Activated naive CD8-positive, alpha-beta T cell treated with anti-CD3 and anti-CD28 coated beads, Interleukin-2, amount 10 ng/mL, durations not matched to agents 7 days and 5 days (primary cell): ENCODE measurements at regions not wholly inside any gene's neighbourhood (a gene's known extent, or its start where the extent isn't known, plus 50 kb on each side); places are given as distances from the start of the nearest gene placed in this dataset.
"Not testable (repeated sequence)": the region's sequence is repeated elsewhere in the genome, so short reads cannot be mapped to it uniquely, and the experiment has no call there.

ENCODE experiments used
- ATAC-seq: fragments of 150-1000 bp; cut with Tn5 transposase; one replicate; pipeline ENCODE4 v1.10.0; 2021; ENCODE audit warnings: low read depth, moderate library complexity
- POLR2A ChIA-PET: fragments of 350-600 bp; sonication (Branson Sonifier 250); formaldehyde crosslinking; loops from one replicate; lab custom pipeline; 2021; ENCODE audit warnings: antibody characterized with exemption; lab: Charles Lee
- DNase-seq: peaks from one replicate; pipeline ENCODE4 v3.0.0; 2021
- H3K27ac Mint-ChIP-seq: one replicate; pipeline ENCODE4 v1.8.0; 2022; ENCODE audit warnings: mild to moderate bottlenecking, mixed read lengths
- H3K27me3 Mint-ChIP-seq: one replicate; pipeline ENCODE4 v1.8.0; 2022; ENCODE audit warnings: mild to moderate bottlenecking, moderate library complexity, mixed read lengths
- H3K36me3 Mint-ChIP-seq: one replicate; pipeline ENCODE4 v1.8.0; 2021; ENCODE audit warnings: mild to moderate bottlenecking, mixed read lengths
- H3K4me1 Mint-ChIP-seq: one replicate; pipeline ENCODE4 v1.8.0; 2021; ENCODE audit warnings: mixed read lengths
- H3K4me3 Mint-ChIP-seq: one replicate; pipeline ENCODE4 v1.8.0; 2022; ENCODE audit warnings: mild to moderate bottlenecking, moderate library complexity, mixed read lengths
- H3K9me3 Mint-ChIP-seq: one replicate; pipeline ENCODE4 v1.8.0; 2021; ENCODE audit warnings: mixed read lengths

DNA sequence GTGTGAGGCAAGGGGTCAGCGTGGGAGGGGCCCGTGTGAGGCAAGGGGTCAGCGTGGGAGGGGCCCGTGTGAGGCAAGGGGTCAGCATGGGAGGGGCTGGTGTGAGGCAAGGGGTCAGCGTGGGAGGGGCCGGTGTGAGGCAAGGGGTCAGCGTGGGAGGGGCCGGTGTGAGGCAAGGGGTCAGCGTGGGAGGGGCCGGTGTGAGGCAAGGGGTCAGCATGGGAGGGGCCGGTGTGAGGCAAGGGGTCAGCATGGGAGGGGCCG, 119.2 kb downstream of the SEPTIN14 start:
- POLR2A ChIA-PET, DNase-seq, H3K27me3 Mint-ChIP-seq, H3K27ac Mint-ChIP-seq, H3K36me3 Mint-ChIP-seq, H3K9me3 Mint-ChIP-seq, H3K4me1 Mint-ChIP-seq, H3K4me3 Mint-ChIP-seq, ATAC-seq: not testable (repeated sequence)

DNA sequence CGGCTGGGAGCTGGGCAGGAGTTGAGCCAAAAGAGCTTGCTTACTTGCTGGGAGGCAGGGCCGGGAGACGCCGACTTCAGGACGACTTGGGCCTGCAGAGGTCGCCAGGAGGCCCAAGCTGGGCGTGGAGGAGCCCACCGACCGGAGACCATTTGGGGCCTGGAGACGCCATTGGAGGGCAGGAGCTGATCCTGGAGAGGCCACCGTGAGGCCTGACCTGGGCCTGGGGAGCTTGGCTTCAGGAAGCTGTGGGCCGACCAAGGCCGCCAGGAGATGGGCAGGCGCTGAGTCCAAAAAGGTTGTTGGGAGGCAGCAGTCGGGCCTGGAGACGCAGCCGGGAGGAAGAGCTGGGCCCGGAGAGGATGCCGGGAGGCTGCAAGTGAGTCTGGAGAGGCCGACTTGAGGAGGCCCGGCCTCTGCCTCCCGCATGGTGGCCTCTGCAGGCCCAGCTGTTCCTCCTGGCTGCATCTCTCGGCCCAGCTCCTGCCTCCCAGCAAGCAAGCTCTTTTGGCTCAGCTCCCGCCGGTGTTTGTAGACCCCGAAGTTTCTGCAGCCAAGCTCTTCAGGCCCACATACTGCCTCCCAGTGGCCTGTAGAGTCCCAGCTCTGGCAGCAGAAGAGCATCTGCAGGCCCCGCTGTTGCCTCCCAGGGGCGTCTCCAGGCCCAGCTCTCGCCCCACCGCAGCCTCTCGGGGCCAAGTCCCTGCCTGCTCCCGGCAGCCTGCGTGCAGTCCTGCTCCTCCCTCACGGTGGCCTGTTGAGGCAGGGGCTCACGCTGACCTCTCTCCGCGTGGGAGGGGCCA, 119.7 kb downstream of the SEPTIN14 start:
- H3K27ac Mint-ChIP-seq, DNase-seq, H3K4me3 Mint-ChIP-seq, H3K9me3 Mint-ChIP-seq, H3K36me3 Mint-ChIP-seq, POLR2A ChIA-PET, H3K27me3 Mint-ChIP-seq, ATAC-seq, H3K4me1 Mint-ChIP-seq: not testable (repeated sequence)

DNA sequence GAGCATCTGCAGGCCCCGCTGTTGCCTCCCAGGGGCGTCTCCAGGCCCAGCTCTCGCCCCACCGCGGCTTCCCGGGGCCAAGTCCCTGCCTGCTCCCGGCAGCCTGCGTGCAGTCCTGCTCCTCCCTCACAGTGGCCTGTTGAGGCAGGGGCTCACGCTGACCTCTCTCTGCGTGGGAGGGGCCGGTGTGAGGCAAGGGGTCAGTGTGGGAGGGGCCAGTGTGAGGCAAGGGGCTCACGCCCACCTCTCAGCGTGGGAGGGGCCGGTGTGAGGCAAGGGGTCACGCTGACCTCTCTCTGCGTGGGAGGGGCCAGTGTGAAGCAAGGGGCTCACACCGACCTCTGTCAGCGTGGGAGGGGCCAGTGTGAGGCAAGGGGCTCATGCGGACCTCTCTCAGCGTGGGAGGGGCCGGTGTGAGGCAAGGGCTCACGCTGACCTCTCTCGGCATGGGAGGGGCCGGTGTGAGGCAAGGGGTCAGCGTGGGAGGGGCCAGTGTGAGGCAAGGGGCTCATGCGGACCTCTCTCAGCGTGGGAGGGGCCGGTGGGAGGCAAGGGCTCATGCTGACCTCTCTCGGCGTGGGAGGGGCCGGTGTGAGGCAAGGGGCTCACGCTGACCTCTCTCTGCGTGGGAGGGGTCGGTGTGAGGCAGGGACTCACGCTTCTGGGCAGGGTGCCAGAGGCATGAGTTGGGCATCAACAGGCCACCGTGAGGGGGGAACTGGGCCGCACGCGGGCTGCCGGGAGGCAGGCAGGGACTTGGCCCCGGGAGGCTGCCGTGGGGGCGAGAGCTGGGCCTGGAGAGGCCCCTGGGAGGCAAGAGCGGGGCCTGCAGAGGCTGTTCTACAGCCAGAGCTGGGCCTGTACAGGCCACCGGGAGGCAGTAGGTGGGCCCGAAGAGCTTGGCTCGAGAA, 120.6 kb downstream of the SEPTIN14 start:
- DNase-seq, H3K9me3 Mint-ChIP-seq, ATAC-seq, H3K27me3 Mint-ChIP-seq, H3K4me1 Mint-ChIP-seq, POLR2A ChIA-PET, H3K27ac Mint-ChIP-seq, H3K4me3 Mint-ChIP-seq, H3K36me3 Mint-ChIP-seq: not testable (repeated sequence)

DNA sequence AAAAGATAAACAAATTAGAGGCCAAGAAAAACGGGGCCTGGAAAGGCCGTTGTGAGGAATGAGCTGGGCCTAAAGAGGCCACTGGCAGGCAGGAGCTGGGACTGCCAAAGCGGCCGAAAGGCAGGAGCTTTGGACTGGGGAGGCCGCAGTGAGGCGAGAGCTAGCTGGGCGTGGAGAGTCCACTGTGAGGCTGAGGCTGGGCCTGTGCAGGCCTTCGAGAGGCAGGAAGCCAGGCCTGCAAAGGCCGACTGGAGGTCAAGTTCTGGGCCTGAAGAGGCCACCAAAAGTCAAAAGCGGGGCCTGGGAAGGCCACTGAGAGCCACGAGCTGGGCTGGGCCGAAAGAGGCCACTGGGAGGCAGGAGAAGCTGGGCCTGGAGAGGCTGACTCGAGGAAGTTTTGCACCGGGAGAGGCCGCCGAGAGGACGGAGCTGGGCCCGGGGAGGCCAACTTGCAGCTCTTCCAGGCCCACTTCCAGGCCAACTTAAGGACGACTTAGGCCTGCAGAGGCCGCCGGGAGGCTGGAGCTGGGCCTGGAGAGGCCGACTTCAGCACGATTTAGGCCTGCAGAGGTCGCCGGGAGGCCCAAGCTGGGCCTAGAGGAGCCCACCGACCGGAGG, 121.8 kb downstream of the SEPTIN14 start:
- H3K36me3 Mint-ChIP-seq, DNase-seq, POLR2A ChIA-PET, H3K4me3 Mint-ChIP-seq, H3K27me3 Mint-ChIP-seq, H3K4me1 Mint-ChIP-seq, H3K9me3 Mint-ChIP-seq, H3K27ac Mint-ChIP-seq, ATAC-seq: not testable (repeated sequence)

DNA sequence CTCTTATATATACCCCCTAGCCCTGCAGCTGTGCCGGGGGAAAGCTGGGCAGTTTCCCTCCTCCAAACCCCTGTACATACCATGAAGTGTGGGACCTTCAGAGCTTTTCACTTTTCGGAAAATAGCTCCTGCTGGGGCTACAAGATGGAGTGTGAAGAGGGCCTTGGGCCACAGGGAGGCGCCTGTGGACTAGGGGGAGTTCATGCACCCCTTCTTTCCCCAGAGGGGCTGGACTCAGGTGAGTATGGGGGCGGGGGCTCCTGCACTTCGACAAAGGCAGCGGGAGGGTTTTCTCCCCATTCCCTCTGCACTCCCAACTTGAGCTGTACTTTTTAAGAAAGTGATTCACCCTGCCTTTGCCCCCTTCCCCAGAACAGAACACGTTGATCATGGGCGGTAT, 122.5 kb downstream of the SEPTIN14 start:
- H3K9me3 Mint-ChIP-seq, POLR2A ChIA-PET, H3K27me3 Mint-ChIP-seq, H3K36me3 Mint-ChIP-seq, DNase-seq, H3K27ac Mint-ChIP-seq, H3K4me3 Mint-ChIP-seq, H3K4me1 Mint-ChIP-seq, ATAC-seq: not testable (repeated sequence)

DNA sequence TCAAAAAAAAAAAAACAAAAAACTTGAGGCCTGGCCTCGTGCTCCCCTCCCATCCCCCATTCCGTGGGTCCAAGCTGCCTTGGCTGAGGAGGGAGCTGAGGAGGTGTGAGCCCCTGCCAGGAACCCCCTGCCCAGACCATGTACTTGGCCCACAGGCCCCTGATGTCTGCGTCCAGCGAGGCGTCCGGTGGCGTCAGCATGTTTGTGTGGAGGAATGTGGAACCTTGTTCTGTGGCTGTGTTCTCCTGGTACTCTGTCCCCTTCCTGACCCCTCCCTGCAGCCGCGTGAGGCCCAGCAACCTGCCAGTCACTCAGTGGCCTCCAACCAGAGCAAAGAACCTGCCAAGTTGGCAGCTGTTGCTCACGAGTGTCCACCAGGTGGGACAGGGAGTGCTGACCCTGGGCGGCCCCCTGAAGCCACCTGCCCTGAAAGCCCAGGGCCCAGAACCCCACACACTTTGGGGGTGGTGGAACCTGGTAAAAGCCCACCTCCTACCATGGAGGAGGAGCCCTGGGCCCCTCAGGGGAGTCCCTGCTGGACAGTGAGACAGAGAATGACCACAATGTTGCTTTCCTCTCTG, 125.8 kb downstream of the SEPTIN14 start:
- POLR2A ChIA-PET, H3K36me3 Mint-ChIP-seq, H3K4me3 Mint-ChIP-seq, H3K27me3 Mint-ChIP-seq, H3K9me3 Mint-ChIP-seq, H3K27ac Mint-ChIP-seq, DNase-seq, H3K4me1 Mint-ChIP-seq, ATAC-seq: not testable (repeated sequence)

DNA sequence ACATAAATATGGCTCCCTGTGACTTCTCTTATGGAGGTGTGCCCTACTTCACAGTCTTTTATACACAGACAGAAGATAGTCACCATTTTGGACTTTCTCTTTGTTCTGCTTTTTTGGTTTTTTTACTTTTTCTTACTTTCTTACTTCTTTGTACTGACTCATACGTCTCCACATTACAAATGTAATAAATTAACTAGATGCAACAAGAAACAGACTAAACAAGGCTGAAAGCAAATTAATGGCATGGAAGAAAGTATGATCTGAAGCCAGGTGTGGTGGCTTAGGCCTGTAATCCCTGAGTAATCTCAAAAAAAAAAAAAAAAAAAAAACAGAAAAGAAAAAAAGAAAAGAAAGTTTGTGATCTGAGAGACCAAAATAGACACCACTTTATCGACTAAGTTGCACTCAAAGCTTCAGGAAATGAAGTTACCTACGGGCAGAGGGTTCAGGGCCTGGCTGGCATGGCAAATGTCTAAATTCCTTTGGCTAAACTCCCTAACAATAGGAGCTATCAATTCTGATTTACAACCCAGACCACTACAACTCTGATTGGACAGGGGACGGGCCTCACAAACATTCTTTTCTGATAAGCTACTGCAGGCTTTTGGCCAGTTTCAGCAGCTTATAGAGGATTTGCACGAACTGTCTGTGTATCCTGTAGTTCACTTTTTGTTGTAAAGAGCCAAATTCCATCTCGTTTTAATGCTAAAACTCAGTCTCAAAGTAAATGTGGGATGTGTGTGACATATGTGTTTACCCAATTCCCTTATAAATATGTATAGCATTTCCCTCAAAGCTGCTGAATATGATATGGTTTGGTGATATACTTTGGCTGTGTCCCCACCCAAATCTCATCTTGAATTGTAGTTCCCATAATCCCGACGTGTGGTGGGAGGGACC, 129.1 kb downstream of the SEPTIN14 start:
- no peak overlapping the region for H3K4me3 Mint-ChIP-seq
- no peaks in the 10 kb centered on the region for H3K27me3 Mint-ChIP-seq

DNA sequence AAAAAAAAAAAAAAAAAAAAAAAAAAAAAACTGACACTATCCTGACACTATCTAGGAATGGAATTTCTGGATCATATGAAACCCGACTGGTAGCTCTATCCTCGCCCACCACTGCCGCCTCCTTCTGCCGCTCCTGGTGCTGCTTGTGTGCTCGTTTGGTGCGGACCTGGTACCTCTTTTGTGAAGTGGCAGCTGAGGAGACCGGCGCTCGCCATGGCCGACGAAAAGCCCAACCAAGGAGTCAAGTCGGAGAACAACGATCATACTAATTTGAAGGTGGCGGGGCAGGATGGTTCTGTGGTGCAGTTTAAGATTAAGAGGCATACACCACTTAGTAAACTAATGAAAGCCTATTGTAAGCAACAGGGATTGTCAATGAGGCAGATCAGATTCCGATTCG, 130.6 kb downstream of the SEPTIN14 start:
- no peak overlapping the region for H3K4me3 Mint-ChIP-seq
- H3K9me3 Mint-ChIP-seq, result no peaks in the 10 kb centered on the region
- POLR2A ChIA-PET, result no interaction called here
- no peak overlapping the region for H3K27ac Mint-ChIP-seq
- ATAC-seq, result no peak
- H3K4me1 Mint-ChIP-seq, result no peaks in the 10 kb centered on the region
- H3K27me3 Mint-ChIP-seq, result no peaks in the 10 kb centered on the region
- DNase-seq, result no peak
- no peaks in the 10 kb centered on the region for H3K36me3 Mint-ChIP-seq

More for the DNA sequence above, 129.1 kb downstream of the SEPTIN14 start:
- Mint-ChIP-seq H3K4me1 (no peaks in the 10 kb centered on the region), H3K36me3 (no peaks in the 10 kb centered on the region), H3K27ac (no peak overlapping the region), H3K9me3 (no peaks in the 10 kb centered on the region)
- no peak for DNase-seq
- POLR2A ChIA-PET, result interaction anchor here (0.7 kb wide), 1 partner anchor 373 kb away, joined by 9 read pairs; no protein-coding TSS in a partner anchor
- no peak for ATAC-seq

DNA sequence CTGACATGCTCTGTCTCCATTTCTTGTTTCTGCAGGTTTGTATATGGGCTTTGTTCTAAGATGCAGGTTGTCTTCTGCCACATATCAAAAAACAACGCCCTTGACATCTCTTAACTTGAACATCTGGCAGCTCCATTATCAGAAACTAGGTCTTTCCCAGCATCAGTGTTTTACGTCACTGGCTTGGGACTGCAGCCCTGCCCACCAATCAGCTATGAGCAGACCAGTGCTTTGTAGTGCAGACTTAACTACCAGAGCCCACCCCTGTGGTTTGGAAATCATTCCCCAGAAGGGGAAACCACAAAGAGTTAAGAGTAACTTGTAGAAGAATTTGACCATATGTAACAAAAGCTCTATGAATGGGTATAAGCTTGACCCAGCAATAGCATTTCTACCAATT, 132.4 kb downstream of the SEPTIN14 start:
- H3K4me1 Mint-ChIP-seq, result no peaks in the 10 kb centered on the region
- no peaks in the 10 kb centered on the region for H3K9me3 Mint-ChIP-seq
- no peak overlapping the region for H3K27ac Mint-ChIP-seq
- POLR2A ChIA-PET, result no interaction called here
- ATAC-seq (no peak), DNase-seq (no peak)
- no peaks in the 10 kb centered on the region for H3K36me3 Mint-ChIP-seq
- no peak overlapping the region for H3K4me3 Mint-ChIP-seq
- H3K27me3 Mint-ChIP-seq, result no peaks in the 10 kb centered on the region

DNA sequence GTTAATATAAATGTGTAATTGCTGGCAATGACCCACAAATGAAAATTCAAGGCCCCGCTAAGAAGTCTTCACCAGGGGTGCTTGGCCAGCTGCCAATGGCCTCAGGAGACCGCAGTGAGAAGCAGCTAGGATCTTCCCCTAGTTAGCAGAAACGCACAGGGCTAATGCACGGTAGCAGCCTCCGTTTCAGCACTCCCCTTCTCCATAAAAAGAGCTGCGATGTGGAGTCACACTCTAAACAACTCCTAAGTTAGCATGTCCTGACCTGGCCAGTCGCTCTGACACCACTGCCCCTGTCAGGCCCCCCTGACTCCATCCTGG, 139.0 kb downstream of the SEPTIN14 start:
- ATAC-seq, result no peak
- H3K9me3 Mint-ChIP-seq, result no peaks in the 10 kb centered on the region
- no peak overlapping the region for H3K4me3 Mint-ChIP-seq
- peaks cover 2% of the 10 kb centered on the region for H3K27me3 Mint-ChIP-seq
- no peaks in the 10 kb centered on the region for H3K4me1 Mint-ChIP-seq
- H3K36me3 Mint-ChIP-seq, result no peaks in the 10 kb centered on the region
- POLR2A ChIA-PET, result no interaction called here
- DNase-seq, result no peak
- no peak overlapping the region for H3K27ac Mint-ChIP-seq

DNA sequence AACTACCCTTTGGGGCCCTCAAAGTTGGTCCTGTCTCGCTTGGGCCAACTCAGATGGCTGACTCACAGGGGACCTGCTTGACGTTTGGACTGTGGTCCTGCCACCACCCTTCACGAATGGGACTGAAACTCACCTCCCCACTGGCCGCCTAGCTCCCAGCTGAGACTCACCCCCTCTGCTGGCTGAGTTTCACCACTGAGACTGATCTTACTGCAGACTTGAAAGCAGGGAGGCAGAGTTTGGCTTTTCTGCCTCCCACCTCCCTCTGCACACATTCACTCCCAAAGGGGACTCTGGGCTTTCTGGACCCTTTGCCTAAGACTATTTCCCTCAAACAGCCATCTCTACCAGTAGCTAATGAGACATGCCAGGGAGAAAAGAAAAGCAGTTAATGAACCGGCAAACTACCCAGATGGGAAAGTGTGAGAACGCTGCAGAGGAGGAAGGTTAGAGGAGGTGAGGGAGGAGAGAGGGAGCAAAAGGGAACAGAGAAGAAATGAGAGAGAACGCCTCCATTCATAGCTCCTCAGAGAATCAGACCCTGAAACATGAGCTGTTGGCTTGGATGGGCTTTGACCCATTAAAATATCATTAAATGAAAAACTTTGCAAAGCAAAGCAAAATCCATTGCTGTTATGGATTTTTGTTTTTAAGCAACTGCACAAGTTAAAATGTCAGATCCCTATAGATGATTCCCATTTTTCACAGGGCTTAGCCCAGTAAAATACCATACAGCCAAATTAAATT, 139.5 kb downstream of the SEPTIN14 start:
- H3K27ac Mint-ChIP-seq, H3K4me3 Mint-ChIP-seq, H3K36me3 Mint-ChIP-seq, POLR2A ChIA-PET, H3K27me3 Mint-ChIP-seq, H3K9me3 Mint-ChIP-seq, H3K4me1 Mint-ChIP-seq, DNase-seq: not testable (repeated sequence)
- ATAC-seq, result peak; percentile 85

DNA sequence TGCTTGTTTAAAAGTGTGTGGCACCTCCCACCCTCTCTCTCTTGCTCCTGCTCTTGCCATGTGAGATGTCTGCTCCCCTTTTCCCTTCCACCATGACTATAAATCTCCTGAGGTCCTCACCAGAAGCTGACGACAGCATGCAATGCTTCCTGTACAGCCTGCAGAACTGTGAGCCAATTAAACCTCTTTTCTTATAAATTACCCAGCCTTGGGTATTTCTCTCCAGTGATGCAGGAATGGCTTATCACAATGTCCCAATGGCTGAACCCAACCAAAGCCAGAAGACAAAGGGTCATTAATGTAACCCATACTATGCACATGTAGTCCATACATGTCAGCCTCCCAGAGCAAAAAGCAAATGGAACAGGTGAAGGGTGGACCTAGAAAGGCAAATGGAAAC, 141.5 kb downstream of the SEPTIN14 start:
- H3K27ac Mint-ChIP-seq, H3K9me3 Mint-ChIP-seq, ATAC-seq, POLR2A ChIA-PET, H3K4me3 Mint-ChIP-seq, H3K36me3 Mint-ChIP-seq, DNase-seq, H3K4me1 Mint-ChIP-seq, H3K27me3 Mint-ChIP-seq: not testable (repeated sequence)
